Caco-2 (cell line): ENCODE measurements at regions not wholly inside any gene's neighbourhood (a gene's known extent, or its start where the extent isn't known, plus 50 kb on each side); places are given as distances from the start of the nearest gene placed in this dataset.

Experiments
- BruUV-seq: library from RNA; stranded (reverse); fragments of 400-500 nt; replicated peaks from 2 replicates; lab custom pipeline; 2021; lab: Mats Ljungman, UMichigan
- CTCF ChIA-PET: fragments of 300-600 bp; sonication (Branson Sonifier 250); formaldehyde crosslinking; loops from one replicate; lab custom pipeline; 2022; ENCODE audit warnings: antibody characterized with exemption; lab: Charles Lee
- POLR2A ChIA-PET: fragments of 300-600 bp; sonication (Branson Sonifier 250); formaldehyde crosslinking; loops from one replicate; lab custom pipeline; 2022; ENCODE audit warnings: antibody characterized with exemption; lab: Charles Lee
- DNase-seq, 2 experiments: peaks; one replicate each; pipeline versions ENCODE4 v3.0.0 to v3.0.0-alpha.2; 2020 to 2022
- H3K27me3 ChIP-seq: replicated peaks from 2 replicates; pipeline ENCODE4 v1.6.0; 2011; ENCODE audit warnings: low read length; ENCODE audit not compliant: control insufficient read depth, insufficient read depth
- H3K36me3 ChIP-seq: 2 replicates; pipeline ENCODE4 v1.5.1; 2011; ENCODE audit warnings: low read length; ENCODE audit not compliant: control insufficient read depth, insufficient read depth
- H3K4me1 ChIP-seq: fragments of 250-450 bp; sonication (Bioruptor Pico); 2 replicates; pipeline ENCODE4 v1.5.1; 2020; ENCODE audit warnings: mild to moderate bottlenecking
- H3K4me3 ChIP-seq: 2 replicates; pipeline ENCODE4 v1.5.1; 2011; ENCODE audit warnings: low read depth, mild to moderate bottlenecking, control low read depth, low read length
- H3K9me3 ChIP-seq: fragments of 250-450 bp; sonication (Bioruptor Pico); 2 replicates; pipeline ENCODE4 v1.5.1; 2020; ENCODE audit warnings: mild to moderate bottlenecking, moderate library complexity
- H3K27ac Mint-ChIP-seq: one replicate; pipeline ENCODE4 v1.8.0; 2022; ENCODE audit warnings: mixed read lengths; ENCODE audit not compliant: unreplicated experiment
- H3K27me3 Mint-ChIP-seq: one replicate; pipeline ENCODE4 v1.8.0; 2022; ENCODE audit warnings: mixed read lengths; ENCODE audit not compliant: insufficient read depth, unreplicated experiment
- H3K36me3 Mint-ChIP-seq: one replicate; pipeline ENCODE4 v1.8.0; 2022; ENCODE audit warnings: mild to moderate bottlenecking, mixed read lengths; ENCODE audit not compliant: insufficient read depth, unreplicated experiment
- H3K4me1 Mint-ChIP-seq: one replicate; pipeline ENCODE4 v1.8.0; 2022; ENCODE audit warnings: low read depth, mixed read lengths; ENCODE audit not compliant: unreplicated experiment
- H3K4me3 Mint-ChIP-seq: one replicate; pipeline ENCODE4 v1.8.0; 2022; ENCODE audit warnings: mild to moderate bottlenecking, moderate library complexity, mixed read lengths; ENCODE audit not compliant: unreplicated experiment
- H3K9me3 Mint-ChIP-seq: one replicate; pipeline ENCODE4 v1.8.0; 2022; ENCODE audit warnings: mixed read lengths; ENCODE audit not compliant: unreplicated experiment
- CTCF ChIP-seq, 2 experiments: fragments of 200-600 bp in 1 of 2; IDR thresholded peaks; 1 replicate in 1 of 2; 2 replicates in 1 of 2; pipeline versions ENCODE4 v1.5.1 to v1.8.0; 2011 to 2022; ENCODE audit warnings: antibody characterized with exemption in 1 of 2, control low read depth in 1 of 2, inconsistent platforms in 1 of 2, low read depth in 1 of 2, low read length in 1 of 2, mild to moderate bottlenecking in 1 of 2, moderate library complexity in 1 of 2; ENCODE audit not compliant: insufficient read depth in 1 of 2, severe bottlenecking in 1 of 2, unreplicated experiment in 1 of 2
- intact Hi-C: fragments of 100-400 bp; cut with micrococcal nuclease; formaldehyde crosslinking; loops from one replicate; pipeline ENCODE4 v1.10.0; 2022; ENCODE audit not compliant: unreplicated experiment

- H3K36me3 Mint-ChIP-seq, result no peaks in the 10 kb centered on the region
- H3K4me1 ChIP-seq, result no peaks in the 10 kb centered on the region
- CTCF ChIA-PET, result no interaction called here
- peaks cover 18% of the 10 kb centered on the region for H3K27me3 Mint-ChIP-seq
- H3K9me3 ChIP-seq, result no peaks in the 10 kb centered on the region
- H3K4me3 Mint-ChIP-seq, result no peak overlapping the region
- H3K27me3 ChIP-seq, result no peaks in the 10 kb centered on the region
- POLR2A ChIA-PET, result no interaction called here
- no peaks in the 10 kb centered on the region for H3K36me3 ChIP-seq
- no peak overlapping the region for H3K4me3 ChIP-seq
- BruUV-seq, result no TSS peak
- peaks cover 6% of the 10 kb centered on the region for H3K9me3 Mint-ChIP-seq
- no peak for DNase-seq
- H3K27ac Mint-ChIP-seq, result no peak overlapping the region
- intact Hi-C loops, result no loop called here
- TF ChIP-seq CTCF (IDR thresholded peaks at IDR 0.05; ENCODE audit: insufficient read depth in 1 of 2, low read depth in 1 of 2, low read length in 1 of 2, severe bottlenecking in 1 of 2, unreplicated experiment in 1 of 2), result no peak
- H3K4me1 Mint-ChIP-seq, result no peaks in the 10 kb centered on the region
These were observed 113.5 kb upstream of the RCN1 start for GRCh38 chr11:31977343-31977742.

GRCh38 chr11:31974366-31975136, 116.3 kb upstream of the RCN1 start:
- BruUV-seq, result no TSS peak
- H3K27ac Mint-ChIP-seq, result no peak overlapping the region

GRCh38 chr11:31973172-31973571, 117.7 kb upstream of the RCN1 start:
- intact Hi-C loops, result no loop called here
- Mint-ChIP-seq H3K27me3 (peaks cover 12% of the 10 kb centered on the region), H3K4me1 (no peaks in the 10 kb centered on the region), H3K9me3 (no peaks in the 10 kb centered on the region), H3K27ac (no peak overlapping the region), H3K4me3 (no peak overlapping the region), H3K36me3 (no peaks in the 10 kb centered on the region)
- TF ChIP-seq CTCF (IDR thresholded peaks at IDR 0.05; ENCODE audit: insufficient read depth in 1 of 2, low read depth in 1 of 2, low read length in 1 of 2, severe bottlenecking in 1 of 2, unreplicated experiment in 1 of 2), result no peak
- no peaks in the 10 kb centered on the region for H3K9me3 ChIP-seq
- H3K4me3 ChIP-seq, result no peak overlapping the region
- CTCF ChIA-PET, result no interaction called here
- POLR2A ChIA-PET, result no interaction called here
- no peaks in the 10 kb centered on the region for H3K4me1 ChIP-seq
- no TSS peak for BruUV-seq
- no peaks in the 10 kb centered on the region for H3K36me3 ChIP-seq
- H3K27me3 ChIP-seq, result no peaks in the 10 kb centered on the region; the same call in 1 of the 2 replicates
- DNase-seq, result no peak

More at GRCh38 chr11:31974366-31975136, 116.3 kb upstream of the RCN1 start:
- POLR2A ChIA-PET, result no interaction called here
- H3K9me3 Mint-ChIP-seq, result no peaks in the 10 kb centered on the region
- no peak for DNase-seq
- H3K36me3 Mint-ChIP-seq, result no peaks in the 10 kb centered on the region
- CTCF ChIA-PET, result interaction anchor here (0.8 kb wide), 1 partner anchor 16 kb away, joined by 3 read pairs; no protein-coding TSS in a partner anchor
- no peaks in the 10 kb centered on the region for H3K36me3 ChIP-seq
- no peak overlapping the region for H3K4me3 Mint-ChIP-seq
- intact Hi-C loops, result no loop called here
- H3K4me3 ChIP-seq, result no peak overlapping the region
- TF ChIP-seq CTCF (IDR thresholded peaks at IDR 0.05; ENCODE audit: insufficient read depth in 1 of 2, low read depth in 1 of 2, low read length in 1 of 2, severe bottlenecking in 1 of 2, unreplicated experiment in 1 of 2), result no peak
- no peaks in the 10 kb centered on the region for H3K9me3 ChIP-seq
- no peaks in the 10 kb centered on the region; the same call in 1 of the 2 replicates for H3K27me3 ChIP-seq
- H3K27me3 Mint-ChIP-seq, result peaks cover 14% of the 10 kb centered on the region
- no peaks in the 10 kb centered on the region for H3K4me1 ChIP-seq
- H3K4me1 Mint-ChIP-seq, result no peaks in the 10 kb centered on the region
